CD4-positive, alpha-beta T cell (primary cell): ENCODE measurements at regions not wholly inside any gene's neighbourhood (a gene's known extent, or its start where the extent isn't known, plus 50 kb on each side); places are given as distances from the start of the nearest gene placed in this dataset.

Experiments used
- ATAC-seq: fragments of 200-7000 bp; cut with Tn5 transposase; one replicate; pipeline ENCODE4 v1.10.0; 2022; ENCODE audit warnings: mild to moderate bottlenecking; ENCODE audit not compliant: poor library complexity
- CTCF ChIA-PET: fragments of 350-600 bp; sonication (Branson Sonifier 250); formaldehyde crosslinking; loops from one replicate; lab custom pipeline; 2021; ENCODE audit warnings: antibody characterized with exemption, inconsistent platforms; lab: Charles Lee
- POLR2A ChIA-PET: fragments of 350-600 bp; sonication (Branson Sonifier 250); formaldehyde crosslinking; loops from one replicate; lab custom pipeline; 2021; ENCODE audit warnings: antibody characterized with exemption, inconsistent platforms; lab: Charles Lee
- DNase-seq, 14 experiments: peaks; one replicate each; pipeline ENCODE4 v3.0.0-alpha.2; 2013 to 2020; ENCODE audit warnings: mixed read lengths in 2 of 14
- H3K27ac ChIP-seq, 2 donors: one replicate each; pipeline versions ENCODE4 v1.5.1 to v1.7.0; 2013; ENCODE audit warnings: low read length in 2 of 2, low read depth in 1 of 2, mild to moderate bottlenecking in 1 of 2
- H3K27me3 ChIP-seq, 2 experiments: 1 replicate in 1 of 2; 2 replicates in 1 of 2; pipeline versions ENCODE4 v1.6.1 to v1.7.0; 2013; ENCODE audit warnings: low read length in 2 of 2, control low read depth in 1 of 2, mild to moderate bottlenecking in 1 of 2, moderate library complexity in 1 of 2; ENCODE audit not compliant: insufficient read depth in 2 of 2, control insufficient read depth in 1 of 2
- H3K36me3 ChIP-seq: one replicate; pipeline ENCODE4 v1.6.1; 2013; ENCODE audit warnings: low read length, control low read depth; ENCODE audit not compliant: insufficient read depth
- H3K4me1 ChIP-seq: one replicate; pipeline ENCODE4 v1.6.1; 2013; ENCODE audit warnings: low read length, control low read depth; ENCODE audit not compliant: insufficient read depth
- H3K4me3 ChIP-seq: one replicate; pipeline ENCODE4 v1.5.1; 2013; ENCODE audit warnings: mild to moderate bottlenecking, low read length, moderate library complexity
- H3K9me3 ChIP-seq, 2 experiments: 1 replicate in 1 of 2; 2 replicates in 1 of 2; pipeline versions ENCODE4 v1.6.1 to v1.7.0; 2013; ENCODE audit warnings: low read length in 2 of 2, mild to moderate bottlenecking in 2 of 2, control low read depth in 1 of 2, moderate library complexity in 1 of 2; ENCODE audit not compliant: control insufficient read depth in 1 of 2, insufficient read depth in 1 of 2
- H3K27ac Mint-ChIP-seq: one replicate; pipeline ENCODE4 v1.8.0; 2020; ENCODE audit warnings: mixed read lengths
- H3K27me3 Mint-ChIP-seq: one replicate; pipeline ENCODE4 v1.8.0; 2021; ENCODE audit warnings: mixed read lengths
- H3K36me3 Mint-ChIP-seq: one replicate; pipeline ENCODE4 v1.8.0; 2021; ENCODE audit warnings: low read depth, mixed read lengths
- H3K4me1 Mint-ChIP-seq: one replicate; pipeline ENCODE4 v1.8.0; 2021; ENCODE audit warnings: low read depth, mixed read lengths
- H3K4me3 Mint-ChIP-seq: one replicate; pipeline ENCODE4 v1.8.0; 2020; ENCODE audit warnings: mild to moderate bottlenecking, mixed read lengths
- H3K9me3 Mint-ChIP-seq: one replicate; pipeline ENCODE4 v1.8.0; 2020; ENCODE audit warnings: mixed read lengths
- CTCF ChIP-seq: fragments of 200-600 bp; IDR thresholded peaks from one replicate; pipeline ENCODE4 v1.8.0; 2022; ENCODE audit warnings: antibody characterized with exemption, mild to moderate bottlenecking
- intact Hi-C, 2 experiments: fragments of 100-400 bp; cut with DNase I in 1 of 2; cut with micrococcal nuclease in 1 of 2; formaldehyde crosslinking; loops; one replicate each; pipeline versions ENCODE4 v1.15.1 to v1.9.0; 2023 to 2025; cut with DNase I, micrococcal nuclease

GRCh38 chr2:155599834-155600233, 732.7 kb downstream of the NR4A2 start:
- Mint-ChIP-seq H3K36me3 (no peaks in the 10 kb centered on the region), H3K4me3 (no peak overlapping the region), H3K27ac (no peak overlapping the region), H3K27me3 (no peaks in the 10 kb centered on the region), H3K4me1 (no peaks in the 10 kb centered on the region), H3K9me3 (peaks cover 3% of the 10 kb centered on the region)
- Histone ChIP-seq H3K9me3 (peaks cover 0 to 22% of the 10 kb centered on the region in 2 experiments), H3K36me3 (no peaks in the 10 kb centered on the region), H3K4me1 (no peaks in the 10 kb centered on the region), H3K4me3 (no peak overlapping the region), H3K27ac (no peak overlapping the region), H3K27me3 (no peaks in the 10 kb centered on the region)
- ATAC-seq (no peak), DNase-seq (no peak)
- no peak for TF ChIP-seq CTCF
- intact Hi-C loops, result no loop called here
- CTCF ChIA-PET, result no interaction called here
- POLR2A ChIA-PET, result no interaction called here

- CTCF ChIA-PET, result no interaction called here
- no peaks in the 10 kb centered on the region for H3K4me1 Mint-ChIP-seq
- Histone ChIP-seq H3K27ac (no peak overlapping the region), H3K4me3 (no peak overlapping the region), H3K4me1 (no peaks in the 10 kb centered on the region), H3K9me3 (peaks cover 0 to 14% of the 10 kb centered on the region in 2 experiments), H3K36me3 (no peaks in the 10 kb centered on the region), H3K27me3 (no peaks in the 10 kb centered on the region)
- no peaks in the 10 kb centered on the region for H3K9me3 Mint-ChIP-seq
- H3K27me3 Mint-ChIP-seq, result no peaks in the 10 kb centered on the region
- intact Hi-C loops, result no loop called here
- ATAC-seq (no peak), DNase-seq (no peak)
- no peaks in the 10 kb centered on the region for H3K36me3 Mint-ChIP-seq
- H3K27ac Mint-ChIP-seq, result no peak overlapping the region
- no peak for TF ChIP-seq CTCF
- POLR2A ChIA-PET, result no interaction called here
- H3K4me3 Mint-ChIP-seq, result no peak overlapping the region
These were observed 748.8 kb downstream of the NR4A2 start for GRCh38 chr2:155583674-155584195.

DNA sequence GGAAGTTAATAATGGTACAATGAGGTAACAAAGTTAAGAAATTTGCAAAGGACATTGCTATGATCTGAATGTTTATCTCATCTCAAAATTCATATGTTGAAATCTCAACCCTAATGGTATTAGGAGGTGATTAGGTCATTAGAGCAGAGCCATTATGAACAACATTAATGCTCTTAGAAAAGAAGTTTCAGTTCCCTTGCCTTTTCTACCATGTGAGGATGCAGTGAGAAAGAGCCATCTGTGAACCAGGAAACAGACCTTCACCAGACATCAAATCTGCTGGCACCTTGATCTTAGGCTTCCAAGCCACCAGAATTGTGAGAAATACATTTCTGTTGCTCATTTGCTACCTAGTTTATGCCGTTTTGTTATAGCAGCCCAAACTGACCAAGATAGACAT, 757.6 kb downstream of the NR4A2 start:
- ChIA-PET POLR2A (no interaction called here), CTCF (interaction anchor here (0.7 kb wide), 1 partner anchor 960 kb away, joined by 3 read pairs; no protein-coding TSS in a partner anchor)
- H3K27me3 Mint-ChIP-seq, result no peaks in the 10 kb centered on the region
- H3K4me3 Mint-ChIP-seq, result no peak overlapping the region
- Histone ChIP-seq H3K27me3 (no peaks in the 10 kb centered on the region), H3K27ac (no peak overlapping the region), H3K36me3 (no peaks in the 10 kb centered on the region), H3K4me1 (no peaks in the 10 kb centered on the region), H3K9me3 (peaks cover 0 to 3% of the 10 kb centered on the region in 2 experiments), H3K4me3 (no peak overlapping the region)
- no peak for DNase-seq
- TF ChIP-seq CTCF, result no peak
- H3K9me3 Mint-ChIP-seq, result peaks cover 3% of the 10 kb centered on the region
- ATAC-seq, result no peak
- H3K36me3 Mint-ChIP-seq, result no peaks in the 10 kb centered on the region
- no peak overlapping the region for H3K27ac Mint-ChIP-seq
- intact Hi-C loops, result no loop called here
- H3K4me1 Mint-ChIP-seq, result no peaks in the 10 kb centered on the region
